ENCODE measurements at regions not wholly inside any gene's neighbourhood (a gene's known extent, or its start where the extent isn't known, plus 50 kb on each side); places are given as distances from the start of the nearest gene placed in this dataset.

DNA sequence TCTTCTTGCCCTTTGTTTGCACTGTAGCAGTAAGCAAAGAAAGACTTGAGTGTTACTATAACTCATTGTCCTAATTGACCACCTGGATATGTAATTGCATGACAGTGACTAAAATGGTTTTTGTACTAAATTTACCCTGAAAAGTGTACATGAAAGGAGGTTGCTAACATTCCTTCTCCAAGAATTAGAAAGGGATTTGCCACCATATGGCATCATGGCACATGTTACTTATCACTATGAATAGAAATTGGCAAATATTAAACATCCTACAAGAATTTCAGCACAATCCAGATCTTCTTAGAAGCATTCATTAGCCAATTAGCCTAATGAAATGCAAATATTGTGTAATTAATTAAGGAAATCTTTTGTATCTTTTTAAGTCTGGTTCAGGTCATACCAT lies 834.2 kb downstream of the STPG2 start:
- TF ChIP-seq, protein P1, sequence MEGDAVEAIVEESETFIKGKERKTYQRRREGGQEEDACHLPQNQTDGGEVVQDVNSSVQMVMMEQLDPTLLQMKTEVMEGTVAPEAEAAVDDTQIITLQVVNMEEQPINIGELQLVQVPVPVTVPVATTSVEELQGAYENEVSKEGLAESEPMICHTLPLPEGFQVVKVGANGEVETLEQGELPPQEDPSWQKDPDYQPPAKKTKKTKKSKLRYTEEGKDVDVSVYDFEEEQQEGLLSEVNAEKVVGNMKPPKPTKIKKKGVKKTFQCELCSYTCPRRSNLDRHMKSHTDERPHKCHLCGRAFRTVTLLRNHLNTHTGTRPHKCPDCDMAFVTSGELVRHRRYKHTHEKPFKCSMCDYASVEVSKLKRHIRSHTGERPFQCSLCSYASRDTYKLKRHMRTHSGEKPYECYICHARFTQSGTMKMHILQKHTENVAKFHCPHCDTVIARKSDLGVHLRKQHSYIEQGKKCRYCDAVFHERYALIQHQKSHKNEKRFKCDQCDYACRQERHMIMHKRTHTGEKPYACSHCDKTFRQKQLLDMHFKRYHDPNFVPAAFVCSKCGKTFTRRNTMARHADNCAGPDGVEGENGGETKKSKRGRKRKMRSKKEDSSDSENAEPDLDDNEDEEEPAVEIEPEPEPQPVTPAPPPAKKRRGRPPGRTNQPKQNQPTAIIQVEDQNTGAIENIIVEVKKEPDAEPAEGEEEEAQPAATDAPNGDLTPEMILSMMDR (IDR thresholded peaks at IDR 0.05; ENCODE audit: low read depth, low read length, missing input control) = no peak
- no peak for TF ChIP-seq FOXA1 (IDR thresholded peaks at IDR 0.05)
- no peak for TF ChIP-seq SP1 (IDR thresholded peaks at IDR 0.05)

All from liver (tissue), 3 donors.